GM19240 (cell line): ENCODE measurements at regions not wholly inside any gene's neighbourhood (a gene's known extent, or its start where the extent isn't known, plus 50 kb on each side); places are given as distances from the start of the nearest gene placed in this dataset.
A peak's percentile ranks its signal among the peaks of the same experiment; 100 is the strongest.

Source experiments
- DNase-seq: peaks from one replicate; pipeline ENCODE4 v3.0.0; 2011; ENCODE audit warnings: low spot score; ENCODE audit not compliant: insufficient read length

- no peak for DNase-seq
Measured at GRCh38 chr6:41404182-41404845, 68.9 kb downstream of the NCR2 start.

- DNase-seq = no peak
Measured at GRCh38 chr6:41405941-41406727, 70.7 kb downstream of the NCR2 start.

GRCh38 chr6:41406728-41407489, 71.5 kb downstream of the NCR2 start:
- no peak for DNase-seq

DNA sequence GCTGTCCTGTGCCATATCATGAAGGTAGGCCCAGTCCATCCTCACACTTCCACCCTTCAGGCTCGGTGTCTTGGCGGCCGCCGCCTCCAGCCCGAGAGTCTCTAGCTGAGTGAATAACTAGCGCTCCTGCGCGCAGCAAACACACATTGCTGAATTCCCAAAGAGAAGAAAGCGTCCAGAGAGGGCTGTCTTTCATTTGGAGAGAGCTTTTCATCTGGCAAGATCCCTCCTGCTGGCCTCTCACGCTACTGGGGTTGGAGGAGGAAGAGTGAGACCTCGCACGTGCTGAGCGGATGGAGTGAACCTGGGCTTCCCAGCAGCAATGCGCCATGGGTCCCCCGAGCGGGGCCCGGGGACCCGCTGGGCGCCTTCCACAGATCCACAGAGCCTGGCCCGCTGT, 73.2 kb downstream of the NCR2 start:
- no peak for DNase-seq

- no peak for DNase-seq
Measured at GRCh38 chr6:41408982-41409381, 73.6 kb downstream of the NCR2 start.

- DNase-seq = no peak
Measured at GRCh38 chr6:41409489-41409888, 74.1 kb downstream of the NCR2 start.

GRCh38 chr6:41411961-41412360, 76.6 kb downstream of the NCR2 start:
- DNase-seq = no peak

DNA sequence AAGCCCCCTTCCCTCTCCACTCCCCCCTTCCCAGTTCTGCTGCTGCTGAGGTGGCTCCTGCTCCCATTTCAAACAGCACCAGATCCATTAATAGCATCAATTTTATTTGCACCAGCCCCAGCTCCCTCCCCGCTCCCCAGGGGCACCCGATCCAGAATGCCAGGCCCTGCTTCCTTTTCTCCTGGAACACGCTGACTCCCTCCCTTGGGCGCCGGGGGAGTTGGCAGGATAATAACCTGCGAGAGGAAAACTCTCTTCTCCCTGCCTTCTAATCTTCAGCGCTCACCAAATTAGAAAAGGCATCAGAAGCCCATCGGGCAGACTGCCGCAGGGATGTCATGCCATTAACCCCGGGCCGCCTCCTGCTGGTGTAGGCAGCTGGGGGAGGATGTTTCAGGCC, 77.8 kb downstream of the NCR2 start:
- DNase-seq = no peak

DNA sequence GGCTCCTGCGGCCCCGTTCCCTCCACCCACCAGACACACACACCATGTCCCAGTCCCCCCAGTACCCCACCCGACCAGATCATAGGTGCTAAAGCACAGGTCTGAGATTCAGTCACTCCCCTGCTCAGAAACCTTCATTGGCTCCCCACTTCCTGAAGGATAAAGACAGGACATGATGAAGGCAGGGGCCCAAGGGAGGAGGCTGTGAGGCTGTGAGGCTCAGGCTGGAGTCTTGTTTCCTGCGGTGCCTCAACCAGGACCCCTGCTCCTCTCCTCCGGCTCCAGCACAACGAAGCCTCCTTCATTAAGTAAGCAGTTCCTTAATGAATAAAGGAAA, 81.1 kb downstream of the NCR2 start:
- DNase-seq = no peak

GRCh38 chr6:41418741-41419140, 83.3 kb downstream of the NCR2 start:
- DNase-seq = no peak

DNA sequence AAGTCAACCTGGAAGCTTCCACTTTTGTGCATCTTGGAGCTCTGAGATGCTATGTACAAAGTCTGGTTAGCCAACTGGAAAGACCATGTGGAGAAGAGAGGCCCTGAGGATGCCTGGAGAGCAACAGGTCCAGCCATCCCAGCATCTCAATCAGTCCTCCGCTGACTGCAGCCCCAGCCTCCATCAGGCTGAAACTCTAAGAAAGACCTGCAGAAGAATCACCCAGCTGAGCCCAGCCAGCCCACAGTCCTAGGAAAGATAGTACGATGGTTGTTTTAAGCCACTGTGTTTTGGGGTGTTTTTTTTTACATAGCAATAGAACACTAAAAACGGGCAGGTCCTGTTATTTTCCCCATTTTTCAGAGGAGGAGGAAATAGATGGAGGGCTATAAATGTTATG, 84.0 kb downstream of the NCR2 start:
- no peak for DNase-seq

DNA sequence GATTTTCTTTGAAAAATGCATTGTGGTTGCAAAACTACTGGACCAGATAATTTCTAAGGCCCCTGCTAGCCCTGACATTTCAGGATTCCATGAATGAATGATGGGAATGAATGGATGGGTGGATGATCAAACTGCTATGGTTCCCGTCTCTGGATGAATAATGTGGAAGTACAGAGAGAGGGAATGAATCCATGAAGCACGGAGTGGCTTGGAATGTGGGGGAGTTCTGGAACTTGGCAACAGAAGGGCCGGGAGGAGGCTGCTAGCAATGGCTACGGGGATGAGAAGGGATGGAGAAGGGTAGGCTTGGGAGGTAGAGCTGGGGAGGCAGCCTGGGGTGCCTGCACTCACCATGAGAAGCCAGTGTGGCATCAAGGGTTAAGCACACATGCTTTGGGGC, 84.8 kb downstream of the NCR2 start:
- no peak for DNase-seq

DNA sequence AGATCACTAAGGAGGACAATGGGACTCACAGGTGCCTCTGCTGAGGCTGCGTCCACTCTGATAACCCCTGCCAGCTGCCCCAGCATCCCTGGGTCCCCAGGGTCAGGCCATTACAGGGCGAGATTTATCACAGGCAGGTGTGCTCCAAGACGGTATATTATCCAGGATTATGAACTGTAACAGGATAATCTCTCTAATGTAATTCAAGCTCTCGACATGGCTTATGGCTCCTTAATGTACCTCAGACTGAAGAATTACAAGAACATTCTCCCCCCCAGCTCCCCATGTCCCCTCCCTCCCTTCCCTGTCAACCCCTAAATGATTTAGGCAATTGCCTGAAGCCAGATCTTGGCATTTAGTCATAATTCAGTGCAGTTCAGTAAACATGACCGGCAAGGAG, 86.8 kb downstream of the NCR2 start:
- DNase-seq = no peak

DNA sequence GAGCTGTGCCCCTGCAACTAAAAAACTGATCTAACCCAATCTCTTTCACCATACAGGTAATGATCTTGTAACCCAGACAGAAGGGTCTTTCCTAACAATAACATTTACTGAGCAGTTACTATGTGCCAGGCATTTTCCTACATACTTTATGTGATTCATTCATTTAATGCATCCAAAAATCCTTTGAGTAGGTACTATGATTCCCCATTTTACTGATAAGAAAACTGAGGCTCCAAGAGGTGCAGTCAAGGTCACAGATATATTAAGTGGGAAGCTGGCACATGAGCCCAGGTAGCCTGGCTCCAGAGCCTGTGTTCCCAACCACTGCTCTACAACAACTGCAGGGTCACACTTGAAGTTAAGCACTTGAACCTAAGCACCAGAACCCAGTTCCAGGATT, 87.6 kb downstream of the NCR2 start:
- no peak for DNase-seq

DNA sequence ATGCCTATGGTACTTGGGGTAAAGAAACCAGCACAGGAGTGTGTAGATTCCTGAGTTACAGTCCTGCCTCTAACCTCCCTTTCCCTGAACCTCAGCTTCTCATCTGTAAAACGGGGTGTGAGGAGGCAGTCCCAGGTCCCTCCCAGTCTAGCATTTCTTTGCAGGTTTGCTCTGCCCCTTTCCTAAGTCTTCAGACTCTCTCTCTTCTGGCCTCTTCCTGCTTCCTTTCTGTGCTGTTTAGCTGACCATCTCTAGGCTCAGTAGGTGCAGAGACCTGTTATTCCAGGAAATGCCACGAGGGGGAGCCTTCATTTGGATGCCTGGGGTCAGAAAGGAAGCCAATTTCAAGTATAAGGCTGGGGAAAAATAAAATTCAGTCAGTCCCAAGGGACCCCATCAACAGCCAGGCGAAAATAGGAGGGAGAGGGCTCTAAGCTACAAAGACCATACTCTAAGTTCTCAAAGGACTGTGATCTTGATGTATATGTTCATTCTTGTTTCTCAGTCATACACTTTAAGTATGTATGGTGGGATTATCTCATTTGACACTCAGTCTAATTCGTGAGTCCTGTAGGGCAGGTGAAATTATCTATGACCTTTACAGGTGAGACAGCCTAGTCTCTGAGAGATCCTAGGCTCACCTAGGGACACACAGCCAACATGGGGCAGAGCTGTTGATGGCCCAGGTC, 89.1 kb downstream of the NCR2 start:
- DNase-seq = peak; percentile 72

DNA sequence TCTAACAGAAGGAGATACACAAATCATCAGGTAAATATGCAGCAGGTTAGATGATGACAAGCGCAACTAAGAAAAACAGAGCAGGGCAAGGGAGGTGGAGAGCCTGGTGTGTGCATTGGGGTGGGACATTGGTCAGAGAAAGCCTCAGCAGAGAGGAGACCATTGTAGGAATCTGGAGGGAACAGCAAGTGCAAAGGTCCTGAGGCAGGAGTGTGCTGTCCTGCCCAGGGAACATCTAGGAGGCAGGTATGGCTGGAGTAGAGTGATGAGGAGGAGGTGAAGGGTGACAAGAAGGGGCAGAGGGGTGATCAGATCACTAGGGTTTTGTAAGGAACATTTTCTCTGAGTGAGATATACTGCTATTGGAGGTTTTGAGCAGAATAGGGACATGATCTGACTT, 90.1 kb downstream of the NCR2 start:
- DNase-seq = no peak

GRCh38 chr6:41426438-41426851, 91.0 kb downstream of the NCR2 start:
- no peak for DNase-seq

GRCh38 chr6:41426888-41427641, 91.7 kb downstream of the NCR2 start:
- no peak for DNase-seq

GRCh38 chr6:41427642-41428335, 92.4 kb downstream of the NCR2 start:
- DNase-seq = no peak

GRCh38 chr6:41428336-41428995, 93.1 kb downstream of the NCR2 start:
- no peak for DNase-seq
